HUDEP-2 (cell line): ENCODE measurements at regions not wholly inside any gene's neighbourhood (a gene's known extent, or its start where the extent isn't known, plus 50 kb on each side); places are given as distances from the start of the nearest gene placed in this dataset.
"Not testable (repeated sequence)": the region's sequence is repeated elsewhere in the genome, so short reads cannot be mapped to it uniquely, and the experiment has no call there.

Experiments used
- DNase-seq, 76 experiments: peaks; one replicate each; lab custom pipeline; 2025; ENCODE audit not compliant: unreplicated experiment in 76 of 76; lab: John Stamatoyannopoulos, UW

DNA sequence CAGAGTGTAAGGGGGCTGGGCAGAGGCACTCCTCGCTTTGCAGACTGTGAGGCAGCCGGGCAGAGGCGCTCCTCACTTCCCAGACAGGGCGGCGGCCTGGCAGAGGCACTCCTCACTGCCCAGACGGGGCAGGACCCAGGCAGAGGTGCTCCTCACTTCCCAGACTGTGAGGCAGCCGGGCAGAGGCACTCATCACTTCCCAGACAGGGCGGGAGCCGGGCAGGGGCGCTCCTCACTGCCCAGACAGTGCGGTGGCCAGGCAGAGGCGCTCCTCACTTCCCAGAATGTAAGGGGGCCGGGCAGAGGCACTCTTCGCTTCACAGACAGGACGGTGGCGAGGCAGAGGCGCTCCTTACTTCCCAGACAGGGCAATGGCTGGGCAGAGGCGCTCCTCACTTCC, 442.5 kb downstream of the SPATA31D1 start:
- peak in 1 of 76 experiments; percentile 1 for DNase-seq

DNA sequence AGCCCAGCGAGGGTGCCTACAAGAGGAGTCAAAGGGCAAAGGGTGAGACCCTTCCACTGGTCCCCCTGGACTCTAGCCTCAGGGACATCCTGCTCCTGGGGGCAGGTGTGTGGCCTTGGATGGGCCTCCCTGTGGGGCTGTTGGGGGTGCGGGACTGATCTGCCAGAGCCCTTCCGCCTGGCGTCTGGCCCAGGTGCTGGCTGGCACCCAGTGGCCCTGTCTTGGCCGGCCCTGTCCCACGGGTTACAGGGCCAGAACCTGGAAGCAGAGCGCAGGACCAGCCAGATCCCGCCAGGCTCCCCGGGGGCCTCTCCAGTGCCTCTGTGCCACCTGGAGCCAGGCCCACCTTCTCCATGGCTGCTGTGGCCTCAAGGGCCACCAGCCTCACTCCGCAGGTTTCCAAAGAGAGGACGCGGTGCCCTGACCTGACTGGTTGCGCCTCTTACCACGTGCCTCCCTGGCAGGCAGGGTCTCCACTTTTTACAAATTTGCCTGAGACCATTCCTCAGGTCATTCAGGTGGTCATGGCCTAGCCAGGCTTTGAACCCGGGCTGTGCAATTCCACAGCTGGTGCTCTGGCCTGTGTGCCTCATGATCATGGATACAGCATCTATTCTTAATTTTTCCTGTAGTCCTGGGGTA, 444.8 kb downstream of the SPATA31D1 start:
- DNase-seq, result not testable (repeated sequence)

DNA sequence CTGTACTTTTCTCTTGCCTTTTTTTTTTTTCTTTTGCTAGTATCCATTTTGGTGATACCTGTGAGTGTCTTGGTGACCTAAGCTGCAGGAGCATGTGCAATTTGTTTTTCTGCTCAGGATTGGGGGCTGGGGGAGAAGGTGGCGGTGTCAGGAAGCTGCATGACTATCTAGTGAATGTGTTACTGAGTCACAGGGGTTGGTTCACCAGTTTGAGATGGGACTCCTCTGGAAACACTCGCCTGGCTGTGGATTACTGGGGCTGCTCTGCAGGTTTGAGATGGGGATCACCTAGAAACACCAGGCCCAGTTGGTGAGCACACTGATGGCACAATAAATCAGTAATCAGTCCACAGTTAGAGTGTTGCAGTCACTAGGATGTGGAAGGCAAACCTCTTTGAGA, 447.9 kb downstream of the SPATA31D1 start:
- DNase-seq, result no peak

DNA sequence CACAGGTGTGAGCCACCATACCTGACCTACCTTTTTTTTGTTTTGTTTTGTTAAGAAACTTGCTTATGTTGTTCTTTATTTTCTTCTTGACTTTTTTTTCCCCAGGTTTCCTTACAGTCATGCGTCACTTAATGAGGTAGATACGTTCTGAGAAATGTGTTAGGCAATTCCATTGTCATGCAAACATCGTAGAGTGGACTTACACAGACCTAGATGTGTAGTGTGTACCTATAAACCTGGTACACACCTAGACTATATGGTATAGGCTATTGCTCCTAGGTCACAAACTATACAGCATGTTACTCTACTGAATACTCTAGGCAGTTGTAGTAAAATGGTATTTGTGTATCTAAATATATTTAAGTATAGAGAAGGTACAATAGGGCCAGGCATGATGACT, 448.6 kb downstream of the SPATA31D1 start:
- not testable (repeated sequence) for DNase-seq

DNA sequence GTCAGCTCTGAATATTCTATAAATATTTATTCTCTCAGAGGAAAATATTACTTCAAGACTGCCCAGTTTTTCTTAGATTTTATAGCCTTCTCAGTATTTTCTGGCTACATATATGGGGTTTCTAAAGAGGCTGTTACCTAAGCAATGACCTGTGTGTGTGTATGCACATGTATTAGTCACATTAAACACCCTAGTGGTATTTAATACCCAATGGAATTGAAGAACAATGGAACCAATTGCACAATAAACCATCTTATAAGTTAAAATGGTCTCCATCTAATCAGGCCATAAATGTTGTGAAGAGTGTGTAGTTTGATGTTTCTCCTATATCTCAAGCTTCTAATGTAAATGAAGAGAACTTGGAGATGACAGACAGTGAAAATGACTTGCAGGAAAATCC, 450.0 kb downstream of the SPATA31D1 start:
- DNase-seq, result no peak

DNA sequence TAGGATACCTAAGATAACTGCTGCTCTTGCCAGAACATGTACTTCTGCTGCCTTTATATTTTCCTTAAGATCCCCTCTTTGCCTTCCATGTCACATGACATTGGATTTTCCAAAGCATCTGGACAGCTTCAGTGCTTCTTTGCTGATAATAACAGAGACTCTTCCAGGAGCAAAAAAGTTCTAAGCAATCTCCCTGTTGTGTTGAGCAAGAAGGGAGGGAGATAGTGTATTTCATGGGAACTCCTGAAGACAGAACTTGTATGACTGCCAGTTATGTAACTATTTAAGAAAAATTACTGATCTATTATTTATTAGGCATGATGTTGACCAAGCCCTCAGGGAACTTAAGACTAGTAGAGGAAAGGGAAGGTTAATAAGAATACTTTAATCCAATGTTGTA, 454.7 kb downstream of the SPATA31D1 start:
- DNase-seq, result no peak

DNA sequence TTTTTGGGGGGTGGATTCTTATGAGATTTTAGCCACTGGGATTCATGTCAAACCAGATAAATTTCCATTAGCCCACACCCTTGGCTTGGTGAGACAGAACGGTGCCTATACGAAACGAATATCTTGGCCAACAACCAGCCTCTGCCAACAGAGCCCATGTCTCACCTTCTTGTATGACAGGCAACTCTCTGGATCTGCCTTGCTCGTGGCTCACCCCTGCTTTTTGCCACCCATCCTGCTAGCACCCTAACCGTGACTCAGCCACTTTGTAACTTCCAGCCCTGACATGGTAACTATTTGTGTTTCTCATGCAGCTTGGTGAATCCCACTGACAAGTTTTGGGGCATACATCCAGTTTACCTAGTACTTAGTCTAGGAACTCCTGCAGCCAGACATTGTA, 457.0 kb downstream of the SPATA31D1 start:
- DNase-seq, result no peak

DNA sequence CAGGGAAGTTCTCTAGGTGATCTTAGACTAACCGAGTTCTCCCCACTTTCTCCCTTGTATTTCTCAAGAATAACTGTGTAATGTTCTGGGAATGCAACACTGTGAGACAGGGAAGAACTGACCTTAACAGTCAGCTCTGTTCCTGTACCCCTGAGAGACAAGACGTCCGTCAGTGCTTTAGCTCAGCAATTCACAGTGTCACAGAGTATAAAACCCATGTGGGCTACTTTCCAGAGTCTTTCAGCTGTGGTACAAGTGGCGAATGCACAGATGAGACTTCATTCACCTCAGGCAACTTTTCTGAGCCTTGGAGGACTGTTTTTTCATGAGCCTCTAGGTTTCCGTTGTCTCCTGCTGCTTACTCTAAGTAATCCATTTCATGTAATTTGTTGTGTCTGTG, 458.8 kb downstream of the SPATA31D1 start:
- DNase-seq, result no peak

DNA sequence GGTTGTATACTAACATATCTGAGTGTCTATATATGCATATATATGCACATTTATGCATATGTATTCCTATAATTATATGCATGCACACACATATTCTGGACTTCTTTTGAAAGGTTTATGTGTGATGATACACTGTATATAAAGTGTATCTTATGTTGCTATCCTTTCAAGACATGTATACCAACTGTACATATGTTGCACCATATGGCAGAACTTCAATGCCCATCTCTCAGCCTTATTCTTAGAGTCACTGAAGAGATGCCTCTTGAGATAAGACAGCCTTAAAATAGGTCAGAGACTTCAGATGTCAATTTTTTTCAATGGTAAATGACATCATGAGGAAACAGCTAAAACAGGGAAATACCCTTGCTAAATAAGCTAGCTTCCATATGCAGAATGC, 461.4 kb downstream of the SPATA31D1 start:
- DNase-seq, result no peak

DNA sequence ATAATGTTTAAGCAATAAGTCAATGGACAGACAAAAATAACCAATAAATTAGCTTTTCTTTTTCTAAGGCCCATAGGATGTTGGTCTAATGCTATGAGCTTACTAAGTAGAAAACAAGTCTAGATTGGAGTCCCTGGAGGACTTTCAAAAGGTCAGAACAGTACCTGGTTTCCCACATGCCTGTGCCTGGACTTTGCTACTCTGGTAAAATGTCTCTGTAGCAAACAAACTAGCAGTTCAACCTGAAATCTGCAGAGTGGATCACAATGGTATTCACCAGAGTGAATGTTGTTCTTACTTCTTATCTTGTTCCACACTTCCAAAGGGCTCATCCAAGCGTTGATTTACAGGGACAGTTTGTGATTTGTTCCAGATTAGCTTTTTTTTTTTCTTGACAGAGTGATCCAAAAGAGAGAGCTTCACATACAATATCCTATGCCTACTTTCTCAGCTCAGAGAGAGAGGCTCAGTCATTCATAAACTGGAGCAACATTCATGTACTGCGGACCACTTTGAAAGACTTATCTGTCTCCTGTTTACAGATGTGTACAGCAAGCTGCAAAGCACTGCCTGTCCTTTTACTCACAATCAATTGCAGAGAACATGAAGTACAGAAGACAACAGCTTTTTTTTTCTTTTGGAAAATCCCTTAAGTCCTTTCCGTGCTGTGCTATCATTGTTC, 466.1 kb downstream of the SPATA31D1 start:
- DNase-seq, result no peak

DNA sequence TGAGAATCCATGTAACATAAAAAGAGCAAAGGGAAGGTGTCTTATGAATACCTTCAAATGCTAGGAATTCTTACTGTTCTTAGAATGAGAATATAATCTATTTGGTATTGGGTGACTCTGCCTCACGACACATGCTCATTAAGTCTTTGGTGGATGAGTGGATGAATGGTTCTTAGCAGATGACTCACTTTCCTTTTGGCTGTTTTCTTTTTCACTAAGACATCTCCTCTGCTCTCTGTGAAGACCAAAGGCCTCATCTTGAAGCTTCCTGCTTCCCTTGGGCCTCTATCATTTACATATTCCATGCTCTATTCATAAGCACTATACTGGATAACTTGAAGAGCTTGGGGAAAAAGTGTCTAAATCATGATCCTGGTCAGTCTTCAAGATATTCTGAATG, 468.1 kb downstream of the SPATA31D1 start:
- DNase-seq, result no peak

DNA sequence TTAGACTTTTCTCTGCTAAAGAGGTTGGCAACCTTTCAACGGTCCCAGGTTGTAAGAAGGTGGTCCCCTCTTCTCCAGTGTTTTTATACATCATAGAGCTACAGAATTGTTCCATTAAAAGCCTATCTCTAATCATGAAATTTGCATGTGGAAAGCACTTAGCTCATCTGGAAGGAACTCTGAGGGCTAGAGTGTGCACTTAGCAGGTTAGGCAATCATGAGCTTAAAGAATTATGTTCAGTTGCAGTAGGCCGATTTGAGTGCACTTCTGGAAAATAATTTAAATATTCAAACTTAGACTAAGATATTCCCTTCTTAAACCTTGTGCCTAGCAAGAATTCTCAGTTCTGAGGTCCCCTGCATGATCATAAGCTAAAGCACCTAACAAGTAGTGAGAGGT, 468.7 kb downstream of the SPATA31D1 start:
- DNase-seq, result no peak

DNA sequence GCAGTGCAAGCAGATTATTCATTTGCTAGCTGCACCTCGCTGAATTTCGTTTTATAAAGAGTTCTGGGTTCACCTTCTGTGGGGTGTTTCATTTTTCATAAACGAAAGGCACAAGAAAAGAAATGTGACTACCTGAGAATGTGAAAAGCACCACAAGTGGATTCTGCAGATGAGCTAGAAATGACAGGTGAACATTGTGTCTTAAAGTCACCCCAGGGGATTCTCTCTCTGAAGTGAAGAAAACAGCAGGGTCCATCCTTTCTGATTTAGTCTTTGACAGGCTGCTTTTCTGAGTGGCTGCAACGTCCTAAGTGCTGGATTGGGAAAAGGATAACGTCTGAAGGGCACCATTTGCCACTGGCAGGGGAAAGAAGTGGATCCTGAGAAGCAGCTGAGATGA, 469.3 kb downstream of the SPATA31D1 start:
- no peak for DNase-seq

DNA sequence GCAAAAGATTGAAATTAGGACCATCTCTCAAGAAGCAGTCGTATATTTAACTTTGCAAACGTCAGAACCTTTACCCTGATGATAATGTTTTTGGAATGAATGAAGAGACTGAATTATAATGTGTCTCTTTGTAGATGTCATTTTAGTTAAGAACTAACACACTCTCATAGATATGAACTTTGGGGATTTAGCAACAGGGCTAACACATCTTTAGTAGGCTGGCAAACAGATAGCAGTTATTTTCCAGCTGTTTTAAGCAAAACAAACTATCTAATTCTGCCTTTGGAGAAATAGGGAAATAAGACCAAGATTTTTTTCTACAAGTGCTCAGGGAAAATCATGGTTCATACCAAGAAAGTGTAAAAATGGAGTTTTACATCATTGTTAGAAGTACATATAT, 469.7 kb downstream of the SPATA31D1 start:
- DNase-seq, result no peak

DNA sequence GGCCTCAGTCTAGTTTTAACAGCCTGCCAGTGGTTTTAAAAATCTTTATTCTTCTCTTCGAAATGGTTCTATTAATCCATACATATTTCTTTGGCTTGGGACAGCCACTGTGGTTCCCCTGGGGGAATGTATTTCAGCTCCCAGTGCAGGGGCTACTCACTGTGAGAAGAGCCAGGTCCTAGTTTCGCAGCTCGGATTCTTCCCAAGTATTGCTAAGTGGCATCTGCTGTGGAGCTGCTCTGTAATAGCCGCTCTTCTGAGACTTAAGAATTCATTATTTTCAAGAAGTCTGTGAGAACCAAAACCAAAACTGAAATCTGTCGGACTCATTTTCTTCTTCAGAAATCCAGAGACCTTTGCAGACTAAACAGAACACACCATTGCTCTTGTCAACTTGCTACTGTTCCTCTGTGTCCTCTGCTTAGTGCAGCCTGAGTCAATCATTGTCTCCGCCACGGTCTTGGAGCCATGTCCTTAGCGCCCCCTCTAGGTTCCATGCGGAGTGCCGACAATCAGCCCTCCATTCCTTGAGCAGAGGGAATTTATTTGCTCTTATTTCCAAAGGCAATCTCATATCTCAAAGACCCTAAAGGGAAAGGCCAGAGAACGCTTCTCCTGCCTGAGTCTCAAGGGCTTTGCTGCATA, 478.2 kb downstream of the SPATA31D1 start:
- no peak for DNase-seq

DNA sequence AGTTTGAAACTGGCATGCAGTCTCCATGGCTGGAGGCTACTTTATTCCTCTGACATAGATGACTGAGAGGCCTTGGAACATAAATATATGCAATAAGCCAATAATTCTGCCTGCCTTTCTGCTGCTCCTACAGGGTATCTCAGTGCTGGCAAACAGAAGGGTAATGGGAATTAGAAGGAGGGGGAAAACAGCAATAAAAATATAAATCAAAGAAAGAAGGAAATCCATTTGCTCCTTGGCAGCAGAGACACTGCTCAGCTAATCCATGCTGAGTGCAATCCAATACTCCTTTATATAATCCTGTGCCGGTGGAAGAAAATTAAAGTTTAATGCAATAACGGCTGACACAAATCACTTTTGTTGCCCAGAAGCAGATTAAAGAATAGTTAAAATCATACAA, 478.9 kb downstream of the SPATA31D1 start:
- no peak for DNase-seq

DNA sequence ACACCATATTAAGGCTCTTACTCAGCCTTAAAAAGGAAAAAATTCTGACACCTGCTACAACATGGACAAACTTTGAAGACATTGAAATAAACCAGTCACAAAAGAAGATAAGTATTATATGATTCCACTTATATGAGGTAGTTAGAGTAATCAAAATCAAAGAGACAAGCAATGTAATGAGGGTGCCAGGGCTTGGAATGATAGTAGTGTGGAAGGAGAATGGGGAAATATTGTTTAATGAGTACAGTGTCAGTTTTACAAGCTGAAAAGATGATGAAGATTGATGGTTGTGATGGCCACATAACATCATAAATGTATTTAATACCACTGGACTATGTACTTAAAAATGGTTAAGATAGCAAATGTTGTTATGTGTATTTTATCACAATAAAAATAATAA, 485.7 kb downstream of the SPATA31D1 start:
- no peak for DNase-seq

DNA sequence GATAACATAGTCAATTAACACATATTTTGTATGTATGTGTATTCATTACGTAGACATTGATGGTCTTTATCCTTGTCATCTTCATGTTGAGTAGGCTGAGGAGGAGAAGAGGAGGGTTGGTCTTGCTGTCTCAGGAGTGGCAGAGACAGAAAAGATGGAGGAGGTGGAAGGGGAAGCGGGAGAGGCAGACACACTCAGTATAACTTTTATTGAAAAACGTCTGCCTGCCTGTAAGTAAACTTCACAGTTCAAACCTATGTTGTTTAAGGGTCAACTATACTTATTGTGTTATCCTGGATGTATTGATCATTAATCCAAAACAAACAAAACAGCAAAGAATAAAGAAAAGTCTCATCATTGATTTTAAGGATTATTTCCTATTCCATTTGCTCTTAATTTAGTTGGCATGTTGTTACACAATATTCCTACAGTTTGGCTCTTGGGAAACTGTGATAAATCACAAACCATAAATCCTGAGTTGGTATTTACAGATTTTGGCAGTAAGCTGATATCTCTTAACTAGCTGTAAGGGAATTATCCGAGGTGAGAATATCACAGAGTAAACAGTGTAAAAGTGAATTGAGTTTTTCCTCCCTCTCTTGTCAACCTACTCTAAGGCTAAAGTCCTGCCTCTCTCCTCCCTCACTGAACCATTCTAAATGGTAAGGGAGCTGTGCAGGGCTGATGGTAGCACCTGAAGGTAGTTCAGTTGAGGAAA, 487.2 kb downstream of the SPATA31D1 start:
- DNase-seq, result no peak

DNA sequence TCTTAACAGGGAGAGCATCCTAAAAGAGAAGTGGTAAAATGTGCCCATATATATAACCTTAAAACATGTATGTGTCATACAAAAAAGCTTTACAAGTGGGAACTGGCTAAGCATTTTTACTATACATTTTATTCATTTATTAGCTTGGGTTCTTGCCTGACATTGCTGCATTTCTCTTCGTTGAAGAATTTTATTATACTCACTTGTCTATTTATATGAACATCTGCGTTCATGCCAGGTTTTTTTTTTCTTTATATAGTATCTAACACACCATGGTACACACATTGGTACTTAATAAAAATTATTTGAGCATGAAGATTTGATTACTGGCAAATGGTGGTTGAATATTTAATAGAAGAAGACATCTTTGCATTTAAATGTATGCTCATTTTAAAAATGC, 492.3 kb downstream of the SPATA31D1 start:
- DNase-seq, result no peak

DNA sequence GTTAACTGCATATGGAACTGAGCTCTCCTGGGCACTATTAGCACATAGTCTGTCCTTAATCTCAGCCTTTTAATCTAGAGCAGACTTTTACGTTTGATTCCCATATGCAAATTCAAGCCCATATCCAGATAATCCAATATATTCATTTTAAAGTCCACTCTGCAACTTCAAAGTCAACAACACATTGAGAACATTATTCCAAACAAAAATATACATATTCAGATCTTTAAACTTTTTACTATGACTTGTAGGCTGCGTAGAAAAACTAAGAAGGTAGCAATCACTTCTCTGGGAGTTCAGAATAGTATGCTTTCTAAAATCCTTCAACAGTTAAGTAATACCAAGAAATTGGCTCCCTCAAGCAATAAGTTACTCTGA, 499.4 kb downstream of the SPATA31D1 start:
- DNase-seq, result no peak

DNA sequence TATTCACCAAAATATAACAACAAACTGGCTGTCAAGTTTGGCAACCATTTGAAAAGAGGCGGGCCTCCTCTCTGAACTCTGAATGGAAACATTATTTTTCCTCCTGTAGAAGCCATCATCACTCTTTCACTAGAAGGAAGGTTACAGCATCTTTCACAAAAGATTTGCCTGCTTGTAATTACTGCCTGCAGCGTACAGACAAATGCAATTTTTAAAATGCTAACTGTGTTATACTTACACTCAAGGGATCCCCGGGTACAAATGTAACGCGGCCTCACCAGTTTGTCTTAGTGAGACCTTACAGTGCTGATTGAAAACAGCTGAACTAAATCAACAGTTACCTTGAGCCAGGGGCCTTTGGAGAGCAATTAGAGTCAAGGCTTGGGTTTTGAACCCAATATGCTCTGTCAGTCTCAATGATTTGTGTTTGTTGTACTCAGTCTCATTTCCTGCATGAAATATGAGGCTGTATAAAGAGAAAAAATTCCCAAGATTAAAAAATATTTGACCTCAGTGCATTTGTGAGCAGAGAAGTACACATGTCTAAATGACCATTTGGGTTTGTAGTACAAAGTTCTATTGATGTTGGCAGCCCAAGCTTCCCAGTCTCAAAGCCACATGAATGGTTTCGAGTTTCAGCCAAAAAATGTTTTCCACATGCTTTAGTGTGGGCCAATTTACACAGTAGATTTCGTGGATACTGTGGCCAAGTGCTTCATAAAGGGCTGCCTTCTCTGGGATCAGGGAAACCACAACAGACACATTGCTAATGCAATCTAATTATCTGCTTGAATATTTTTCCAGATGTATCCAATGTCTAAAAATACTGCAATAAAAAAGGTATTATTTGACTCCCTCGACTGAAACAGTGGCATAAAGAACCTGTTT, 500.0 kb downstream of the SPATA31D1 start:
- DNase-seq, result no peak
